T-helper 2 cell treated with Interferon-gamma antibody and Interleukin-4, amounts not matched to agents 100 ng/mL and 5 ng/mL, for 36 hours (primary cell): ENCODE measurements at regions not wholly inside any gene's neighbourhood (a gene's known extent, or its start where the extent isn't known, plus 50 kb on each side); places are given as distances from the start of the nearest gene placed in this dataset.
"Not testable (repeated sequence)": the region's sequence is repeated elsewhere in the genome, so short reads cannot be mapped to it uniquely, and the experiment has no call there.

ENCODE experiments used
- intact Hi-C: fragments of 100-400 bp; cut with micrococcal nuclease; formaldehyde crosslinking; loops from one replicate; pipeline ENCODE4 v1.15.1; 2023

GRCh38 chr2:136295168-136295567, 177.2 kb upstream of the CXCR4 start:
- intact Hi-C loops = no loop called here

GRCh38 chr2:136291871-136292270, 173.9 kb upstream of the CXCR4 start:
- intact Hi-C loops = no loop called here

GRCh38 chr2:136290326-136290725, 172.4 kb upstream of the CXCR4 start:
- intact Hi-C loops = no loop called here

GRCh38 chr2:136288249-136288648, 170.3 kb upstream of the CXCR4 start:
- intact Hi-C loops = no loop called here

GRCh38 chr2:136286423-136286822, 168.5 kb upstream of the CXCR4 start:
- intact Hi-C loops = no loop called here

- intact Hi-C loops = loop anchor here (5.0 kb wide), 2 partner anchors 72 to 93 kb away; no protein-coding TSS in a partner anchor
Measured at GRCh38 chr2:136284226-136285119, 166.5 kb upstream of the CXCR4 start.

- intact Hi-C loops = loop anchor here (5.0 kb wide), 2 partner anchors 70 to 95 kb away; no protein-coding TSS in a partner anchor
Measured at GRCh38 chr2:136282251-136282650, 164.3 kb upstream of the CXCR4 start.

- intact Hi-C loops = loop anchor here (5.0 kb wide), 2 partner anchors 69 to 96 kb away; no protein-coding TSS in a partner anchor
Measured at GRCh38 chr2:136281281-136282114, 163.5 kb upstream of the CXCR4 start.

GRCh38 chr2:136266346-136266745, 148.4 kb upstream of the CXCR4 start:
- intact Hi-C loops = not testable (repeated sequence)

- intact Hi-C loops = no loop called here
Measured at GRCh38 chr2:136259551-136259950, 141.6 kb upstream of the CXCR4 start.

GRCh38 chr2:136257893-136258292, 139.9 kb upstream of the CXCR4 start:
- intact Hi-C loops = no loop called here

GRCh38 chr2:136255648-136256461, 137.9 kb upstream of the CXCR4 start:
- intact Hi-C loops = no loop called here

- intact Hi-C loops = no loop called here
Measured at GRCh38 chr2:136255127-136255526, 137.2 kb upstream of the CXCR4 start.

GRCh38 chr2:136254681-136255080, 136.7 kb upstream of the CXCR4 start:
- intact Hi-C loops = no loop called here

GRCh38 chr2:136253288-136254004, 135.5 kb upstream of the CXCR4 start:
- intact Hi-C loops = no loop called here

GRCh38 chr2:136251885-136252585, 134.1 kb upstream of the CXCR4 start:
- intact Hi-C loops = no loop called here

- intact Hi-C loops = no loop called here
Measured at GRCh38 chr2:136251197-136251884, 133.4 kb upstream of the CXCR4 start.

GRCh38 chr2:136250131-136250530, 132.2 kb upstream of the CXCR4 start:
- intact Hi-C loops = no loop called here

- intact Hi-C loops = no loop called here
Measured at GRCh38 chr2:136248907-136249306, 131.0 kb upstream of the CXCR4 start.
